NOMO-1 treated with dmso at 0.1 percent for 144 hours (cell line): ENCODE measurements at regions not wholly inside any gene's neighbourhood (a gene's known extent, or its start where the extent isn't known, plus 50 kb on each side); places are given as distances from the start of the nearest gene placed in this dataset.

Source experiments
- DNase-seq: peaks from one replicate; lab custom pipeline; 2025; ENCODE audit not compliant: unreplicated experiment; lab: John Stamatoyannopoulos, UW

- DNase-seq, result no peak
These were observed 80.8 kb downstream of the FOXL3 start for GRCh38 chr7:370775-371118.

- DNase-seq, result no peak
These were observed 81.3 kb downstream of the FOXL3 start for GRCh38 chr7:371119-371778.

GRCh38 chr7:371779-372545 lies 82.0 kb downstream of the FOXL3 start:
- DNase-seq, result no peak

GRCh38 chr7:372546-372931 lies 82.6 kb downstream of the FOXL3 start:
- DNase-seq, result no peak

- no peak for DNase-seq
These were observed 83.2 kb downstream of the FOXL3 start for GRCh38 chr7:372932-373791.

- no peak for DNase-seq
These were observed 84.1 kb downstream of the FOXL3 start for GRCh38 chr7:373818-374705.

- no peak for DNase-seq
These were observed 84.8 kb downstream of the FOXL3 start for GRCh38 chr7:374706-375311.

GRCh38 chr7:375321-375831 lies 85.4 kb downstream of the FOXL3 start:
- DNase-seq, result no peak

GRCh38 chr7:375901-376305 lies 85.9 kb downstream of the FOXL3 start:
- DNase-seq, result no peak

GRCh38 chr7:376306-377079 lies 86.5 kb downstream of the FOXL3 start:
- no peak for DNase-seq

- no peak for DNase-seq
These were observed 87.4 kb downstream of the FOXL3 start for GRCh38 chr7:377080-378040.

GRCh38 chr7:378041-378420 lies 88.1 kb downstream of the FOXL3 start:
- no peak for DNase-seq

GRCh38 chr7:378551-379455 lies 88.8 kb downstream of the FOXL3 start:
- no peak for DNase-seq

- DNase-seq, result no peak
These were observed 89.6 kb downstream of the FOXL3 start for GRCh38 chr7:379456-380138.

GRCh38 chr7:380139-380485 lies 90.1 kb downstream of the FOXL3 start:
- DNase-seq, result no peak

GRCh38 chr7:380711-381210 lies 90.8 kb downstream of the FOXL3 start:
- DNase-seq, result no peak
